HG03558 (cell line): ENCODE measurements at regions not wholly inside any gene's neighbourhood (a gene's known extent, or its start where the extent isn't known, plus 50 kb on each side); places are given as distances from the start of the nearest gene placed in this dataset.

Source experiments
- ATAC-seq: cut with Tn5 transposase; IDR thresholded peaks from one replicate; pipeline ENCODE4 v1.9.1; 2021; ENCODE audit warnings: moderate number of reproducible peaks; ENCODE audit not compliant: unreplicated experiment; ENCODE audit errors: extremely low read depth

GRCh38 chr6:100153636-100154275 lies 159.7 kb upstream of the MCHR2 start:
- ATAC-seq = no peak

- ATAC-seq = no peak
Observed at GRCh38 chr6:100152201-100152600, 158.2 kb upstream of the MCHR2 start.

GRCh38 chr6:100144991-100145390 lies 151.0 kb upstream of the MCHR2 start:
- ATAC-seq = no peak

- ATAC-seq = no peak
Observed at GRCh38 chr6:100138346-100139022, 144.5 kb upstream of the MCHR2 start.

- no peak for ATAC-seq
Observed at GRCh38 chr6:100137759-100138158, 143.7 kb upstream of the MCHR2 start.

GRCh38 chr6:100136590-100136989 lies 142.6 kb upstream of the MCHR2 start:
- no peak for ATAC-seq

- no peak for ATAC-seq
Observed at GRCh38 chr6:100135977-100136376, 142.0 kb upstream of the MCHR2 start.

- no peak for ATAC-seq
Observed at GRCh38 chr6:100134703-100135102, 140.7 kb upstream of the MCHR2 start.

GRCh38 chr6:100134297-100134696 lies 140.3 kb upstream of the MCHR2 start:
- no peak for ATAC-seq

GRCh38 chr6:100132005-100132404 lies 138.0 kb upstream of the MCHR2 start:
- ATAC-seq = no peak

- ATAC-seq = no peak
Observed at GRCh38 chr6:100130630-100131029, 136.6 kb upstream of the MCHR2 start.

GRCh38 chr6:100126790-100127484 lies 132.9 kb upstream of the MCHR2 start:
- ATAC-seq = peak; percentile 59

- ATAC-seq = no peak
Observed at GRCh38 chr6:100121854-100122609, 128.0 kb upstream of the MCHR2 start.

- no peak for ATAC-seq
Observed at GRCh38 chr6:100119261-100119660, 125.2 kb upstream of the MCHR2 start.

- no peak for ATAC-seq
Observed at GRCh38 chr6:100118301-100118700, 124.3 kb upstream of the MCHR2 start.

- no peak for ATAC-seq
Observed at GRCh38 chr6:100117680-100118079, 123.7 kb upstream of the MCHR2 start.

- peak; percentile 46 for ATAC-seq
Observed at GRCh38 chr6:100116411-100117194, 122.6 kb upstream of the MCHR2 start.

GRCh38 chr6:100115407-100116101 lies 121.5 kb upstream of the MCHR2 start:
- ATAC-seq = no peak

- no peak for ATAC-seq
Observed at GRCh38 chr6:100112855-100113508, 119.0 kb upstream of the MCHR2 start.
